ENCODE measurements at regions not wholly inside any gene's neighbourhood (a gene's known extent, or its start where the extent isn't known, plus 50 kb on each side); places are given as distances from the start of the nearest gene placed in this dataset.
A peak's percentile ranks its signal among the peaks of the same experiment; 100 is the strongest.

GRCh38 chr2:234335661-234336228, 161.1 kb downstream of the ARL4C start:
- peak; percentile 38 for DNase-seq (ENCODE audit: low spot score)

- DNase-seq (ENCODE audit: low spot score): no peak
These were observed 162.1 kb downstream of the ARL4C start for GRCh38 chr2:234334756-234335155.

- no peak for DNase-seq (ENCODE audit: low spot score)
These were observed 162.7 kb downstream of the ARL4C start for GRCh38 chr2:234334151-234334550.

GRCh38 chr2:234333168-234334130, 163.4 kb downstream of the ARL4C start:
- no peak for DNase-seq (ENCODE audit: low spot score)

GRCh38 chr2:234331966-234332365, 164.9 kb downstream of the ARL4C start:
- no peak for DNase-seq (ENCODE audit: low spot score)

- DNase-seq (ENCODE audit: low spot score): no peak
These were observed 165.3 kb downstream of the ARL4C start for GRCh38 chr2:234331566-234331965.

- no peak for DNase-seq (ENCODE audit: low spot score)
These were observed 166.0 kb downstream of the ARL4C start for GRCh38 chr2:234330902-234331301.

GRCh38 chr2:234329202-234329960, 167.5 kb downstream of the ARL4C start:
- no peak for DNase-seq (ENCODE audit: low spot score)

GRCh38 chr2:234328444-234328990, 168.4 kb downstream of the ARL4C start:
- DNase-seq (ENCODE audit: low spot score): no peak

- DNase-seq (ENCODE audit: low spot score): no peak
These were observed 170.2 kb downstream of the ARL4C start for GRCh38 chr2:234326694-234327093.

GRCh38 chr2:234324116-234324515, 172.8 kb downstream of the ARL4C start:
- DNase-seq (ENCODE audit: low spot score): no peak

- DNase-seq (ENCODE audit: low spot score): peak; percentile 7
These were observed 174.0 kb downstream of the ARL4C start for GRCh38 chr2:234322766-234323465.

GRCh38 chr2:234320066-234320465, 176.8 kb downstream of the ARL4C start:
- DNase-seq (ENCODE audit: low spot score): no peak

- DNase-seq (ENCODE audit: low spot score): no peak
These were observed 178.5 kb downstream of the ARL4C start for GRCh38 chr2:234318361-234318760.

GRCh38 chr2:234313558-234313957, 183.3 kb downstream of the ARL4C start:
- DNase-seq (ENCODE audit: low spot score): no peak

GRCh38 chr2:234310166-234310565, 186.7 kb downstream of the ARL4C start:
- DNase-seq (ENCODE audit: low spot score): no peak

- DNase-seq (ENCODE audit: low spot score): no peak
These were observed 187.4 kb downstream of the ARL4C start for GRCh38 chr2:234309431-234309830.

- peak; percentile 88 for DNase-seq (ENCODE audit: low spot score)
These were observed 188.1 kb downstream of the ARL4C start for GRCh38 chr2:234308813-234309195.

GRCh38 chr2:234308073-234308812, 188.6 kb downstream of the ARL4C start:
- DNase-seq (ENCODE audit: low spot score): no peak

GRCh38 chr2:234307322-234307961, 189.4 kb downstream of the ARL4C start:
- no peak for DNase-seq (ENCODE audit: low spot score)
